K562 (cell line): ENCODE measurements at regions not wholly inside any gene's neighbourhood (a gene's known extent, or its start where the extent isn't known, plus 50 kb on each side); places are given as distances from the start of the nearest gene placed in this dataset.

ENCODE experiments used
- ATAC-seq: fragments of 200-7000 bp; cut with Tn5 transposase; 3 replicates; pipeline ENCODE4 v1.9.1; 2020; ENCODE audit warnings: moderate library complexity
- BruUV-seq: library from RNA; stranded (reverse); fragments of 400-500 nt; replicated peaks from 2 replicates; lab custom pipeline; 2021; lab: Mats Ljungman, UMichigan
- CTCF ChIA-PET: fragments of 300-600 bp; formaldehyde crosslinking; extraction: SDS; loops from one replicate; lab custom pipeline; 2021; ENCODE audit warnings: low intra/inter-chr PET ratio; lab: Yijun Ruan, JAX
- POLR2A ChIA-PET: fragments of 300-600, 350-650 bp; sonication (Branson Sonifier 250); formaldehyde crosslinking; extraction: SDS; loops from one replicate; lab custom pipeline; 2021; ENCODE audit warnings: antibody characterized with exemption, inconsistent platforms; lab: Yijun Ruan, JAX
- DNase-seq, 4 experiments: peaks; one replicate each; pipeline versions ENCODE4 v3.0.0 to v3.0.0-alpha.2; 2011 to 2018; ENCODE audit warnings: low spot score in 3 of 4, mixed read lengths in 3 of 4; ENCODE audit errors: extremely low read depth in 1 of 4
- FAIRE-seq: peaks from 2 replicates; lab custom pipeline; 2011; peaks lifted over from hg19 to GRCh38; lab: Jason Lieb, UNC
- H2AFZ ChIP-seq: 2 replicates; pipeline ENCODE4 v1.6.0; 2011; ENCODE audit warnings: low read depth, low read length, control low read depth, inconsistent platforms
- H3K27ac ChIP-seq: fragments of 200-600 bp; 3 replicates; pipeline ENCODE4 v1.8.0; 2011; ENCODE audit warnings: low read depth, mild to moderate bottlenecking, control low read depth, inconsistent platforms, low read length, moderate library complexity, mixed read lengths; ENCODE audit errors: extremely low read depth
- H3K27me3 ChIP-seq, 2 experiments: fragments of 300-600 bp in 1 of 2; 2 replicates in 1 of 2; 3 replicates in 1 of 2; pipeline versions ENCODE4 v1.6.0 to v1.8.0; 2011; ENCODE audit warnings: inconsistent platforms in 2 of 2, low read length in 2 of 2, mild to moderate bottlenecking in 1 of 2, mixed read lengths in 1 of 2, moderate library complexity in 1 of 2; ENCODE audit not compliant: control insufficient read depth in 2 of 2, insufficient read depth in 2 of 2
- H3K36me3 ChIP-seq: fragments of 300-600 bp; 3 replicates; pipeline ENCODE4 v1.8.0; 2011; ENCODE audit warnings: mild to moderate bottlenecking, low read length, inconsistent platforms; ENCODE audit not compliant: control insufficient read depth, insufficient read depth
- H3K4me1 ChIP-seq, 2 experiments: fragments of 200-600 bp in 1 of 2; replicated peaks in 1 of 2; 2 replicates in 1 of 2; 3 replicates in 1 of 2; pipeline versions ENCODE4 v1.5.1 to v1.8.0; 2011; ENCODE audit warnings: inconsistent platforms in 2 of 2, low read length in 2 of 2, mild to moderate bottlenecking in 1 of 2, mixed read lengths in 1 of 2, moderate library complexity in 1 of 2; ENCODE audit not compliant: control insufficient read depth in 2 of 2, insufficient read depth in 2 of 2
- H3K4me2 ChIP-seq: 2 replicates; pipeline ENCODE4 v1.6.1; 2011; ENCODE audit warnings: low read length, control low read depth, inconsistent platforms, mixed read lengths; ENCODE audit not compliant: insufficient read depth
- H3K4me3 ChIP-seq: fragments of 200-600 bp; sonication (generic), shearing (Covaris generic); 2 replicates; pipeline ENCODE4 v1.5.1; 2016; ENCODE audit warnings: control low read depth, inconsistent platforms
- H3K79me2 ChIP-seq: fragments of 200-600 bp; 3 replicates; pipeline ENCODE4 v1.8.0; 2011; ENCODE audit warnings: low read length, inconsistent platforms; ENCODE audit not compliant: control insufficient read depth, insufficient read depth
- H3K9ac ChIP-seq, 2 experiments: 2 replicates each; pipeline versions ENCODE4 v1.6.0 to v1.6.1; 2011; ENCODE audit warnings: low read depth in 2 of 2, low read length in 2 of 2, control low read depth in 1 of 2, inconsistent platforms in 1 of 2, mild to moderate bottlenecking in 1 of 2, mixed read lengths in 1 of 2; ENCODE audit not compliant: insufficient read depth in 1 of 2
- H3K9me1 ChIP-seq: one replicate; pipeline ENCODE4 v1.6.0; 2011; ENCODE audit warnings: inconsistent platforms, mild to moderate bottlenecking, low read length, moderate library complexity; ENCODE audit not compliant: control insufficient read depth, insufficient read depth
- H3K9me3 ChIP-seq: replicated peaks from 2 replicates; pipeline ENCODE4 v1.5.1; 2011; ENCODE audit warnings: low read depth, low read length, inconsistent platforms; ENCODE audit not compliant: control insufficient read depth, insufficient read depth
- H4K20me1 ChIP-seq: replicated peaks from 2 replicates; pipeline ENCODE4 v1.6.1; 2011; ENCODE audit warnings: low read length, inconsistent platforms, mixed read lengths; ENCODE audit not compliant: control insufficient read depth, insufficient read depth
- C11orf30 ChIP-seq: fragments of 450-650 bp; IDR thresholded peaks from 2 replicates; pipeline ENCODE4 v1.6.1; 2016; ENCODE audit warnings: low read depth, mild to moderate bottlenecking
- DDX20 ChIP-seq: fragments of 450-650 bp; IDR thresholded peaks from 2 replicates; pipeline ENCODE4 v1.6.1; 2016; ENCODE audit warnings: missing genetic modification characterization, low read depth, mild to moderate bottlenecking, missing compliant biosample characterization, moderate library complexity
- HMGN3 ChIP-seq: IDR thresholded peaks from 2 replicates; pipeline ENCODE4 v1.6.1; 2011; ENCODE audit warnings: borderline replicate concordance, low read depth, mild to moderate bottlenecking, mixed read lengths, low read length; ENCODE audit not compliant: insufficient read length; ENCODE audit errors: extremely low read depth
- IRF2 ChIP-seq: sonication (generic); formaldehyde crosslinking; IDR thresholded peaks from 2 replicates; pipeline ENCODE4 v1.8.1; 2022; ENCODE audit warnings: mild to moderate bottlenecking, missing genetic modification reagents
- NFXL1 ChIP-seq: fragments of 450-650 bp; formaldehyde crosslinking; IDR thresholded peaks from 2 replicates; pipeline ENCODE4 v1.4.0; 2021; ENCODE audit warnings: mild to moderate bottlenecking
- RAD51 ChIP-seq: fragments of 450-650 bp; IDR thresholded peaks from 2 replicates; pipeline ENCODE4 v1.7.1; 2016; ENCODE audit warnings: low read depth, mild to moderate bottlenecking, borderline replicate concordance
- SP1 ChIP-seq: sonication (generic); formaldehyde crosslinking; IDR thresholded peaks from 2 replicates; pipeline ENCODE4 v1.8.1; 2022; ENCODE audit warnings: mild to moderate bottlenecking, missing genetic modification reagents
- SPI1 ChIP-seq: IDR thresholded peaks from 2 replicates; pipeline ENCODE4 v1.6.1; 2011; ENCODE audit warnings: low read depth, low read length, control low read depth, borderline replicate concordance
- TAL1 ChIP-seq: fragments of 450-650 bp; IDR thresholded peaks from 2 replicates; pipeline ENCODE4 v1.6.1; 2016; ENCODE audit warnings: mild to moderate bottlenecking
- ZNF212 ChIP-seq: fragments of 450-650 bp; formaldehyde crosslinking; IDR thresholded peaks from 2 replicates; pipeline ENCODE4 v1.4.0; 2020; ENCODE audit warnings: mild to moderate bottlenecking
- ZNF316 ChIP-seq: fragments of 450-650 bp; IDR thresholded peaks from 2 replicates; pipeline ENCODE4 v1.6.1; 2016
- in situ Hi-C: fragments of 300-500 bp; cut with MboI; formaldehyde crosslinking; loops from 4 replicates; pipeline ENCODE4 v1.15.0; 2018; ENCODE audit warnings: inconsistent platforms, mixed read lengths
- intact Hi-C: fragments of 100-400 bp; cut with micrococcal nuclease; formaldehyde crosslinking; loops from 2 replicates; pipeline ENCODE4 v1.14.2; 2022
- TF ChIP-seq, protein P1 (sequence below): IDR thresholded peaks from 2 replicates; pipeline ENCODE4 v1.6.1; 2014; ENCODE audit warnings: antibody characterized with exemption
- TF ChIP-seq, protein P2 (sequence below), 2 experiments: fragments of 450-650 bp; conservative IDR thresholded peaks; 2 replicates each; pipeline ENCODE4 v1.6.1; 2017; ENCODE audit warnings: mild to moderate bottlenecking in 2 of 2, moderate library complexity in 2 of 2
- TF ChIP-seq, protein P3 (sequence below): sonication (generic); formaldehyde crosslinking; IDR thresholded peaks from 2 replicates; pipeline ENCODE4 v1.8.1; 2022; ENCODE audit warnings: missing genetic modification reagents
- TF ChIP-seq, protein P4 (sequence below): fragments of 250-450 bp; sonication (Bioruptor Pico); IDR thresholded peaks from 2 replicates; pipeline ENCODE4 v1.5.0; 2021

DNA sequence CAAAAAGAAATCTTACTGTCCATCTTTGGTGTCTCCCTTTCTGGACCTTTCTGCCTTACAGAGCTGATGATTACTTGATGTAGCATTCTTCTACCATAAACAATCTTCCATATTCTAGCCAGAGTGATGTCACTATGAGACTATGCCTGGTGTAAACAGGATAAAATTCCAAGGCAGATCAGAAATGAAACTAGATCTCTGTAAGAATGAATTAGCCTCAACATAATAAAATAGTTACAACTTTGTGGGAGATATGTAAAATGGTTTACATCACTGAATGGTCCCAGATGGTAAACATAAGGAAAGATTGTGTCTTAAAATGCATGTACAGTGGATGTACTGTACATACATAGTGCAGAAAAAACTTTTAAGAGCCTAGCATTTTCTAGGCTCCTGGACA, 112.3 kb upstream of the ZNF521 start:
- Histone ChIP-seq H3K9ac (no peak overlapping the region), H3K4me2 (no peak overlapping the region), H3K9me3 (no peaks in the 10 kb centered on the region), H4K20me1 (no peaks in the 10 kb centered on the region), H2AFZ (no peak overlapping the region), H3K4me3 (no peak overlapping the region), H3K9me1 (no peaks in the 10 kb centered on the region), H3K27me3 (no peaks in the 10 kb centered on the region), H3K79me2 (no peaks in the 10 kb centered on the region), H3K4me1 (no peaks in the 10 kb centered on the region), H3K27ac (no peak overlapping the region), H3K36me3 (no peaks in the 10 kb centered on the region)
- intact Hi-C loops: loop anchor here (10.0 kb wide), 1 partner anchor 49 kb away; no protein-coding TSS in a partner anchor
- TF ChIP-seq, protein P1, sequence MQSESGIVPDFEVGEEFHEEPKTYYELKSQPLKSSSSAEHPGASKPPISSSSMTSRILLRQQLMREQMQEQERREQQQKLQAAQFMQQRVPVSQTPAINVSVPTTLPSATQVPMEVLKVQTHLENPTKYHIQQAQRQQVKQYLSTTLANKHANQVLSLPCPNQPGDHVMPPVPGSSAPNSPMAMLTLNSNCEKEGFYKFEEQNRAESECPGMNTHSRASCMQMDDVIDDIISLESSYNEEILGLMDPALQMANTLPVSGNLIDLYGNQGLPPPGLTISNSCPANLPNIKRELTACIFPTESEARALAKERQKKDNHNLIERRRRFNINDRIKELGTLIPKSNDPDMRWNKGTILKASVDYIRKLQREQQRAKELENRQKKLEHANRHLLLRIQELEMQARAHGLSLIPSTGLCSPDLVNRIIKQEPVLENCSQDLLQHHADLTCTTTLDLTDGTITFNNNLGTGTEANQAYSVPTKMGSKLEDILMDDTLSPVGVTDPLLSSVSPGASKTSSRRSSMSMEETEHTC: no peak
- no peak for TF ChIP-seq ZNF212 (CRISPR knock-in tag)
- TF ChIP-seq, protein P2, sequence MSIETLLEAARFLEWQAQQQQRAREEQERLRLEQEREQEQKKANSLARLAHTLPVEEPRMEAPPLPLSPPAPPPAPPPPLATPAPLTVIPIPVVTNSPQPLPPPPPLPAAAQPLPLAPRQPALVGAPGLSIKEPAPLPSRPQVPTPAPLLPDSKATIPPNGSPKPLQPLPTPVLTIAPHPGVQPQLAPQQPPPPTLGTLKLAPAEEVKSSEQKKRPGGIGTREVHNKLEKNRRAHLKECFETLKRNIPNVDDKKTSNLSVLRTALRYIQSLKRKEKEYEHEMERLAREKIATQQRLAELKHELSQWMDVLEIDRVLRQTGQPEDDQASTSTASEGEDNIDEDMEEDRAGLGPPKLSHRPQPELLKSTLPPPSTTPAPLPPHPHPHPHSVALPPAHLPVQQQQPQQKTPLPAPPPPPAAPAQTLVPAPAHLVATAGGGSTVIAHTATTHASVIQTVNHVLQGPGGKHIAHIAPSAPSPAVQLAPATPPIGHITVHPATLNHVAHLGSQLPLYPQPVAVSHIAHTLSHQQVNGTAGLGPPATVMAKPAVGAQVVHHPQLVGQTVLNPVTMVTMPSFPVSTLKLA (conservative IDR thresholded peaks at IDR 0.05): no peak
- TF ChIP-seq HMGN3: no peak
- TF ChIP-seq ZNF316: no peak
- no peak for TF ChIP-seq SPI1
- no peak for TF ChIP-seq DDX20 (tag)
- TF ChIP-seq IRF2: no peak
- no peak for TF ChIP-seq RAD51
- no peak for TF ChIP-seq C11orf30
- TF ChIP-seq, protein P3, sequence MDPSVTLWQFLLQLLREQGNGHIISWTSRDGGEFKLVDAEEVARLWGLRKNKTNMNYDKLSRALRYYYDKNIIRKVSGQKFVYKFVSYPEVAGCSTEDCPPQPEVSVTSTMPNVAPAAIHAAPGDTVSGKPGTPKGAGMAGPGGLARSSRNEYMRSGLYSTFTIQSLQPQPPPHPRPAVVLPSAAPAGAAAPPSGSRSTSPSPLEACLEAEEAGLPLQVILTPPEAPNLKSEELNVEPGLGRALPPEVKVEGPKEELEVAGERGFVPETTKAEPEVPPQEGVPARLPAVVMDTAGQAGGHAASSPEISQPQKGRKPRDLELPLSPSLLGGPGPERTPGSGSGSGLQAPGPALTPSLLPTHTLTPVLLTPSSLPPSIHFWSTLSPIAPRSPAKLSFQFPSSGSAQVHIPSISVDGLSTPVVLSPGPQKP (CRISPR knock-in tag): no peak
- no peak for TF ChIP-seq SP1 (CRISPR knock-in tag)
- TF ChIP-seq, protein P4, sequence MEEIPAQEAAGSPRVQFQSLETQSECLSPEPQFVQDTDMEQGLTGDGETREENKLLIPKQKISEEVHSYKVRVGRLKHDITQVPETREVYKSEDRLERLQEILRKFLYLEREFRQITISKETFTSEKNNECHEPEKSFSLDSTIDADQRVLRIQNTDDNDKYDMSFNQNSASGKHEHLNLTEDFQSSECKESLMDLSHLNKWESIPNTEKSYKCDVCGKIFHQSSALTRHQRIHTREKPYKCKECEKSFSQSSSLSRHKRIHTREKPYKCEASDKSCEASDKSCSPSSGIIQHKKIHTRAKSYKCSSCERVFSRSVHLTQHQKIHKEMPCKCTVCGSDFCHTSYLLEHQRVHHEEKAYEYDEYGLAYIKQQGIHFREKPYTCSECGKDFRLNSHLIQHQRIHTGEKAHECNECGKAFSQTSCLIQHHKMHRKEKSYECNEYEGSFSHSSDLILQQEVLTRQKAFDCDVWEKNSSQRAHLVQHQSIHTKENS (CRISPR knock-in tag): no peak
- no peak for TF ChIP-seq TAL1
- no peak for TF ChIP-seq NFXL1 (CRISPR knock-in tag)
- ChIA-PET CTCF (no interaction called here), POLR2A (no interaction called here)
- in situ Hi-C loops: no loop called here
- no peak for ATAC-seq
- BruUV-seq: no TSS peak
- no peak for FAIRE-seq
- no peak for DNase-seq
